SK-N-SH treated with all-trans-retinoic acid at 6 μM for 48 hours (cell line): ENCODE measurements at regions not wholly inside any gene's neighbourhood (a gene's known extent, or its start where the extent isn't known, plus 50 kb on each side); places are given as distances from the start of the nearest gene placed in this dataset.

Experiments used
- ATAC-seq: fragments of 200-7000 bp; cut with Tn5 transposase; 3 replicates; pipeline ENCODE4 v1.9.1; 2020; ENCODE audit warnings: mild to moderate bottlenecking, moderate library complexity
- ARNTL ChIP-seq: fragments of 450-650 bp; formaldehyde crosslinking; IDR thresholded peaks from 2 replicates; pipeline ENCODE4 v1.5.0; 2020; ENCODE audit warnings: low read depth, mild to moderate bottlenecking, moderate library complexity, borderline replicate concordance
- BACH2 ChIP-seq: fragments of 250-450 bp; sonication (Bioruptor Pico); IDR thresholded peaks from 2 replicates; pipeline ENCODE4 v1.9.0; 2021; ENCODE audit warnings: mild to moderate bottlenecking, borderline replicate concordance
- CREB5 ChIP-seq: fragments of 250-450 bp; sonication (Bioruptor Pico); IDR thresholded peaks from 2 replicates; pipeline ENCODE4 v1.5.1; 2020; ENCODE audit warnings: low read depth, mild to moderate bottlenecking, moderate library complexity
- CSDC2 ChIP-seq: fragments of 250-450 bp; sonication (Bioruptor Pico); IDR thresholded peaks from 2 replicates; pipeline ENCODE4 v1.5.0; 2020; ENCODE audit warnings: mild to moderate bottlenecking, moderate library complexity
- CSRNP3 ChIP-seq: fragments of 250-450 bp; sonication (Bioruptor Pico); IDR thresholded peaks from 2 replicates; pipeline ENCODE4 v1.5.1; 2021; ENCODE audit warnings: mild to moderate bottlenecking, moderate library complexity
- ESRRG ChIP-seq: fragments of 250-450 bp; sonication (Bioruptor Pico); IDR thresholded peaks from 2 replicates; pipeline ENCODE4 v1.6.1; 2021; ENCODE audit warnings: mild to moderate bottlenecking
- GLIS3 ChIP-seq: fragments of 250-450 bp; sonication (Bioruptor Pico); IDR thresholded peaks from 2 replicates; pipeline ENCODE4 v1.5.0; 2020; ENCODE audit warnings: mild to moderate bottlenecking, moderate library complexity
- OSR1 ChIP-seq: fragments of 250-450 bp; sonication (Bioruptor Pico); IDR thresholded peaks from 2 replicates; pipeline ENCODE4 v1.8.0; 2022; ENCODE audit warnings: moderate library complexity, mild to moderate bottlenecking, inconsistent platforms
- PATZ1 ChIP-seq: fragments of 250-450 bp; sonication (Bioruptor Pico); IDR thresholded peaks from 2 replicates; pipeline ENCODE4 v1.8.0; 2020; ENCODE audit warnings: mild to moderate bottlenecking, moderate library complexity, borderline replicate concordance
- POU6F1 ChIP-seq: fragments of 250-450 bp; sonication (Bioruptor Pico); IDR thresholded peaks from 2 replicates; pipeline ENCODE4 v1.8.0; 2021; ENCODE audit warnings: low read depth, mild to moderate bottlenecking, moderate library complexity, borderline replicate concordance
- PPARA ChIP-seq: fragments of 250-450 bp; sonication (Bioruptor Pico); IDR thresholded peaks from 2 replicates; pipeline ENCODE4 v1.5.0; 2020; ENCODE audit warnings: mild to moderate bottlenecking, borderline replicate concordance
- RARB ChIP-seq: fragments of 250-450 bp; sonication (Bioruptor Pico); IDR thresholded peaks from 2 replicates; pipeline ENCODE4 v1.8.0; 2021; ENCODE audit warnings: mild to moderate bottlenecking, moderate library complexity
- SNAI2 ChIP-seq: fragments of 250-450 bp; sonication (Bioruptor Pico); IDR thresholded peaks from 2 replicates; pipeline ENCODE4 v1.5.0; 2020; ENCODE audit warnings: mild to moderate bottlenecking, moderate library complexity
- TCF4 ChIP-seq: fragments of 250-450 bp; sonication (Bioruptor Pico); IDR thresholded peaks from 2 replicates; pipeline ENCODE4 v1.8.0; 2021; ENCODE audit warnings: mild to moderate bottlenecking, moderate library complexity, borderline replicate concordance
- TOX ChIP-seq: fragments of 250-450 bp; sonication (Bioruptor Pico); IDR thresholded peaks from 2 replicates; pipeline ENCODE4 v1.8.0; 2021; ENCODE audit warnings: mild to moderate bottlenecking, moderate library complexity, borderline replicate concordance
- TSHZ2 ChIP-seq: fragments of 250-450 bp; sonication (Bioruptor Pico); IDR thresholded peaks from 2 replicates; pipeline ENCODE4 v1.5.0; 2020; ENCODE audit warnings: mild to moderate bottlenecking, moderate library complexity
- ZC3H10 ChIP-seq: fragments of 250-450 bp; sonication (Bioruptor Pico); IDR thresholded peaks from 2 replicates; pipeline ENCODE4 v1.5.1; 2021; ENCODE audit warnings: mild to moderate bottlenecking, moderate library complexity
- ZFP3 ChIP-seq: fragments of 250-450 bp; sonication (Bioruptor Pico); IDR thresholded peaks from 2 replicates; pipeline ENCODE4 v1.5.0; 2020; ENCODE audit warnings: mild to moderate bottlenecking, moderate library complexity
- ZNF565 ChIP-seq: fragments of 450-650 bp; formaldehyde crosslinking; conservative IDR thresholded peaks from 2 replicates; pipeline ENCODE4 v1.5.0; 2020; ENCODE audit warnings: low read depth, mild to moderate bottlenecking, moderate library complexity
- ZNF70 ChIP-seq: fragments of 450-650 bp; formaldehyde crosslinking; IDR thresholded peaks from 2 replicates; pipeline ENCODE4 v1.5.0; 2020; ENCODE audit warnings: mild to moderate bottlenecking, moderate library complexity
- ZNF8 ChIP-seq: fragments of 450-650 bp; formaldehyde crosslinking; IDR thresholded peaks from 2 replicates; pipeline ENCODE4 v1.5.0; 2020; ENCODE audit warnings: mild to moderate bottlenecking, moderate library complexity

GRCh38 chr2:12637754-12638153 is 79.0 kb upstream of the TRIB2 start (continued):
- no peak for TF ChIP-seq ZNF565

GRCh38 chr2:12641441-12641840 is 75.3 kb upstream of the TRIB2 start:
- no peak for TF ChIP-seq OSR1 (CRISPR knock-in tag)
- no peak for TF ChIP-seq CSRNP3
- TF ChIP-seq ZC3H10: no peak
- no peak for TF ChIP-seq ZFP3 (CRISPR knock-in tag)
- no peak for TF ChIP-seq ARNTL (CRISPR knock-in tag)
- TF ChIP-seq CREB5 (CRISPR knock-in tag): no peak
- no peak for TF ChIP-seq ZNF70 (CRISPR knock-in tag)
- TF ChIP-seq RARB: no peak
- TF ChIP-seq SNAI2 (CRISPR knock-in tag): no peak
- no peak for TF ChIP-seq PPARA (CRISPR knock-in tag)
- TF ChIP-seq ZNF565: no peak
- TF ChIP-seq CSDC2 (CRISPR knock-in tag): no peak
- no peak for TF ChIP-seq BACH2 (CRISPR knock-in tag)
- TF ChIP-seq ESRRG (CRISPR knock-in tag): no peak
- TF ChIP-seq TOX (CRISPR knock-in tag): no peak
- no peak for TF ChIP-seq TSHZ2 (CRISPR knock-in tag)
- ATAC-seq: no peak

GRCh38 chr2:12642332-12642731 is 74.4 kb upstream of the TRIB2 start:
- TF ChIP-seq RARB (no peak), CSRNP3 (no peak), BACH2 (CRISPR knock-in tag) (no peak), ZNF8 (no peak), SNAI2 (CRISPR knock-in tag) (no peak), ZFP3 (CRISPR knock-in tag) (no peak), TSHZ2 (CRISPR knock-in tag) (no peak), OSR1 (CRISPR knock-in tag) (no peak), PPARA (CRISPR knock-in tag) (no peak), GLIS3 (CRISPR knock-in tag) (no peak), POU6F1 (no peak), PATZ1 (no peak), TCF4 (CRISPR knock-in tag) (no peak), ARNTL (CRISPR knock-in tag) (no peak)
- ATAC-seq: no peak
